ENCODE measurements at regions not wholly inside any gene's neighbourhood (a gene's known extent, or its start where the extent isn't known, plus 50 kb on each side); places are given as distances from the start of the nearest gene placed in this dataset.

- intact Hi-C loops (cut with micrococcal nuclease; ENCODE audit: unreplicated experiment) = no loop called here
- TF ChIP-seq CTCF (conservative IDR thresholded peaks at IDR 0.05; ENCODE audit: low read depth, low read length) (no peak), EZH2 (IDR thresholded peaks at IDR 0.05; ENCODE audit: borderline replicate concordance, low read depth, low read length, poor library complexity, severe bottlenecking) (no peak)
- CTCF ChIA-PET = no interaction called here
- Histone ChIP-seq H3K4me1 (ENCODE audit: insufficient read depth, low read length, poor library complexity, severe bottlenecking) (no peaks in the 10 kb centered on the region), H3K27me3 (replicated peaks; ENCODE audit: insufficient read depth, low read depth, low read length, poor library complexity) (no peaks in the 10 kb centered on the region), H3K36me3 (ENCODE audit: insufficient read depth, low read length, poor library complexity, severe bottlenecking) (no peaks in the 10 kb centered on the region), H3K27ac (ENCODE audit: low read depth, low read length, poor library complexity, severe bottlenecking) (no peak overlapping the region), H3K9me3 (ENCODE audit: low read depth, low read length, poor library complexity, severe bottlenecking) (no peaks in the 10 kb centered on the region), H3K4me3 (ENCODE audit: low read depth, low read length, poor library complexity, severe bottlenecking) (no peak overlapping the region)
- BruUV-seq (replicated peaks) = no TSS peak
- POLR2A ChIA-PET (ENCODE audit: low non-redundant PET) = no interaction called here
- no peak for DNase-seq (ENCODE audit: low spot score)
Measured at GRCh38 chr7:112887976-112888375, 97.8 kb upstream of the TMEM168 start.

DNA sequence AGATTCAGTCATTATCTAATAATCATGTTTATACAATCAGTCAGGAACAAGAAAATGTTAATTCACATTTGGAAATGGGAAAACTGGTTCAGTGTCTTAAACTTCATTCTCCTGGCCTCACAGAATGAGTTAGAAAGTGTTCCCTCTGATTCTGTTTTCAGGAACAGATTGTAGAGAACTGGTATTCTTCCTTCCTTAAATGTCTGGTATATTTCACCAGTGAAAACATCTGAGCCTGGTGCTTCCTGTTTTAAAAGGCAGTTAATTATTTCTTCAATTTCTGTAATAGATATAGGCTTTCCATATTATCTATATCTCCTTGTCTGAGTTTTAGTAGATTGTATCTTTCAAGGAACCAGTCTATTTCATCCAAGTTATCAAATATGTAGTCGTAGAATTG is 97.1 kb upstream of the TMEM168 start:
- H3K4me3 ChIP-seq (ENCODE audit: low read depth, low read length, poor library complexity, severe bottlenecking) = no peak overlapping the region
- intact Hi-C loops (cut with micrococcal nuclease; ENCODE audit: unreplicated experiment) = no loop called here
- POLR2A ChIA-PET (ENCODE audit: low non-redundant PET) = no interaction called here
- no peak overlapping the region for H3K27ac ChIP-seq (ENCODE audit: low read depth, low read length, poor library complexity, severe bottlenecking)
- BruUV-seq (replicated peaks) = no TSS peak
- no peaks in the 10 kb centered on the region for H3K27me3 ChIP-seq (replicated peaks; ENCODE audit: insufficient read depth, low read depth, low read length, poor library complexity)
- no peaks in the 10 kb centered on the region for H3K36me3 ChIP-seq (ENCODE audit: insufficient read depth, low read length, poor library complexity, severe bottlenecking)
- CTCF ChIA-PET = no interaction called here
- DNase-seq (ENCODE audit: low spot score) = no peak
- no peaks in the 10 kb centered on the region for H3K4me1 ChIP-seq (ENCODE audit: insufficient read depth, low read length, poor library complexity, severe bottlenecking)
- TF ChIP-seq EZH2 (IDR thresholded peaks at IDR 0.05; ENCODE audit: borderline replicate concordance, low read depth, low read length, poor library complexity, severe bottlenecking) = no peak
- no peak for TF ChIP-seq CTCF (conservative IDR thresholded peaks at IDR 0.05; ENCODE audit: low read depth, low read length)
- H3K9me3 ChIP-seq (ENCODE audit: low read depth, low read length, poor library complexity, severe bottlenecking) = no peaks in the 10 kb centered on the region

DNA sequence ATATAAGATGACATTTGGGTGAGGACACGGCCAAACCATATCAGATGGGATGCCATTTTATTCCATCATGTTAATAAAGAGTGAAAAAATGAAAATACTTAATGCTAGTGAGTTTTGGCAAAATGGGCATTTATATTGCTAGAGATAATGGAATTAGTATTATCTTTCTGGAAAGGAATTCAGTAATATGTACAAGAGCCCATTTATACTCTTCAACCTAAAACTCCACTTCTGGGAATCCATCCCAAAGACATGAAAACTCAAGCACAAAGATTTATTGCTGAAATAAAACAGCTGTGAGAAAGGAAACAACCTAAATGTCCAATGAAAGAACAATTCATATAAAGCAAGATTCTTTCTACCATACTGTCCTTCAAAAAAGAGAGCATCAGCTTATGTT is 96.0 kb upstream of the TMEM168 start:
- Histone ChIP-seq H3K27ac (ENCODE audit: low read depth, low read length, poor library complexity, severe bottlenecking) (no peak overlapping the region), H3K4me3 (ENCODE audit: low read depth, low read length, poor library complexity, severe bottlenecking) (no peak overlapping the region)
- no TSS peak for BruUV-seq (replicated peaks)

More for the DNA sequence above, 96.0 kb upstream of the TMEM168 start:
- Histone ChIP-seq H3K36me3 (ENCODE audit: insufficient read depth, low read length, poor library complexity, severe bottlenecking) (no peaks in the 10 kb centered on the region), H3K27me3 (replicated peaks; ENCODE audit: insufficient read depth, low read depth, low read length, poor library complexity) (no peaks in the 10 kb centered on the region), H3K9me3 (ENCODE audit: low read depth, low read length, poor library complexity, severe bottlenecking) (no peaks in the 10 kb centered on the region), H3K4me1 (ENCODE audit: insufficient read depth, low read length, poor library complexity, severe bottlenecking) (no peaks in the 10 kb centered on the region)
- ChIA-PET POLR2A (ENCODE audit: low non-redundant PET) (no interaction called here), CTCF (no interaction called here)
- intact Hi-C loops (cut with micrococcal nuclease; ENCODE audit: unreplicated experiment) = no loop called here
- no peak for DNase-seq (ENCODE audit: low spot score)
- no peak for TF ChIP-seq EZH2 (IDR thresholded peaks at IDR 0.05; ENCODE audit: borderline replicate concordance, low read depth, low read length, poor library complexity, severe bottlenecking)
- TF ChIP-seq CTCF (conservative IDR thresholded peaks at IDR 0.05; ENCODE audit: low read depth, low read length) = no peak

Data from A673 (cell line).